GM23248 (cell line): ENCODE measurements at regions not wholly inside any gene's neighbourhood (a gene's known extent, or its start where the extent isn't known, plus 50 kb on each side); places are given as distances from the start of the nearest gene placed in this dataset.
A peak's percentile ranks its signal among the peaks of the same experiment; 100 is the strongest.

Experiments
- DNase-seq: peaks from one replicate; pipeline ENCODE4 v3.0.0-alpha.2; 2015
- H2AFZ ChIP-seq: fragments of 200-600 bp; sonication (generic); 2 replicates; pipeline ENCODE4 v1.6.1; 2016; ENCODE audit warnings: antibody characterized with exemption
- H3F3A ChIP-seq: fragments of 200-600 bp; sonication (generic); 2 replicates; pipeline ENCODE4 v1.6.1; 2016; ENCODE audit warnings: mild to moderate bottlenecking, antibody characterized with exemption, mixed run types; ENCODE audit not compliant: insufficient read depth
- H3K27ac ChIP-seq: fragments of 200-600 bp; sonication (generic); 2 replicates; pipeline ENCODE4 v1.5.1; 2016; ENCODE audit warnings: mild to moderate bottlenecking
- H3K27me3 ChIP-seq: fragments of 200-600 bp; sonication (generic); replicated peaks from 2 replicates; pipeline ENCODE4 v1.6.1; 2016; ENCODE audit warnings: mild to moderate bottlenecking; ENCODE audit not compliant: insufficient read depth
- H3K36me3 ChIP-seq: fragments of 200-600 bp; sonication (generic); 2 replicates; pipeline ENCODE4 v1.6.1; 2016; ENCODE audit warnings: low read depth, mild to moderate bottlenecking
- H3K4me1 ChIP-seq: fragments of 200-600 bp; sonication (generic); 2 replicates; pipeline ENCODE4 v1.6.1; 2016; ENCODE audit warnings: mild to moderate bottlenecking; ENCODE audit not compliant: insufficient read depth
- H3K4me2 ChIP-seq: fragments of 200-600 bp; sonication (generic); one replicate; pipeline ENCODE4 v1.6.1; 2016; ENCODE audit warnings: mild to moderate bottlenecking; ENCODE audit not compliant: unreplicated experiment
- H3K4me3 ChIP-seq: fragments of 200-600 bp; sonication (generic); 2 replicates; pipeline ENCODE4 v1.5.1; 2016; ENCODE audit warnings: mild to moderate bottlenecking
- H3K79me2 ChIP-seq: fragments of 200-600 bp; sonication (generic); 2 replicates; pipeline ENCODE4 v1.6.1; 2016; ENCODE audit warnings: mild to moderate bottlenecking; ENCODE audit not compliant: insufficient read depth
- H3K9ac ChIP-seq: fragments of 200-600 bp; sonication (generic); 2 replicates; pipeline ENCODE4 v1.6.1; 2016; ENCODE audit warnings: mild to moderate bottlenecking
- H3K9me2 ChIP-seq: fragments of 200-600 bp; sonication (generic); 2 replicates; pipeline ENCODE4 v1.6.1; 2016; ENCODE audit warnings: mixed run types, mild to moderate bottlenecking, moderate library complexity; ENCODE audit not compliant: insufficient read depth
- H3K9me3 ChIP-seq: fragments of 200-600 bp; sonication (generic); one replicate; pipeline ENCODE4 v1.6.1; 2017; ENCODE audit warnings: low read depth
- H4K20me1 ChIP-seq: fragments of 200-600 bp; sonication (generic); 2 replicates; pipeline ENCODE4 v1.6.0; 2016; ENCODE audit not compliant: insufficient read depth
- EZH2 ChIP-seq: fragments of 200-600 bp; sonication (generic); IDR thresholded peaks from 2 replicates; pipeline ENCODE4 v1.6.1; 2018; ENCODE audit warnings: antibody characterized with exemption, mild to moderate bottlenecking; ENCODE audit not compliant: insufficient read depth, poor library complexity, severe bottlenecking
- EZH2phosphoT487 ChIP-seq: fragments of 200-600 bp; sonication (generic); IDR thresholded peaks from 2 replicates; pipeline ENCODE4 v1.6.1; 2018; ENCODE audit warnings: antibody characterized with exemption, moderate library complexity, mild to moderate bottlenecking, low read depth; ENCODE audit not compliant: insufficient read depth
- WGBS, 2 experiments: methylation state at CpG; one replicate each; pipeline ENCODE4 v1.1.6; 2015 to 2017; ENCODE audit warnings: low lambda C conversion rate in 2 of 2, low coverage in 1 of 2; ENCODE audit errors: missing lambda C conversion rate in 2 of 2; 5-methylcytosine and 5-hydroxymethylcytosine counted together
- in situ Hi-C: fragments of 300-500 bp; cut with MboI; formaldehyde crosslinking; loops from 2 replicates; pipeline ENCODE4 v1.15.0; 2020

DNA sequence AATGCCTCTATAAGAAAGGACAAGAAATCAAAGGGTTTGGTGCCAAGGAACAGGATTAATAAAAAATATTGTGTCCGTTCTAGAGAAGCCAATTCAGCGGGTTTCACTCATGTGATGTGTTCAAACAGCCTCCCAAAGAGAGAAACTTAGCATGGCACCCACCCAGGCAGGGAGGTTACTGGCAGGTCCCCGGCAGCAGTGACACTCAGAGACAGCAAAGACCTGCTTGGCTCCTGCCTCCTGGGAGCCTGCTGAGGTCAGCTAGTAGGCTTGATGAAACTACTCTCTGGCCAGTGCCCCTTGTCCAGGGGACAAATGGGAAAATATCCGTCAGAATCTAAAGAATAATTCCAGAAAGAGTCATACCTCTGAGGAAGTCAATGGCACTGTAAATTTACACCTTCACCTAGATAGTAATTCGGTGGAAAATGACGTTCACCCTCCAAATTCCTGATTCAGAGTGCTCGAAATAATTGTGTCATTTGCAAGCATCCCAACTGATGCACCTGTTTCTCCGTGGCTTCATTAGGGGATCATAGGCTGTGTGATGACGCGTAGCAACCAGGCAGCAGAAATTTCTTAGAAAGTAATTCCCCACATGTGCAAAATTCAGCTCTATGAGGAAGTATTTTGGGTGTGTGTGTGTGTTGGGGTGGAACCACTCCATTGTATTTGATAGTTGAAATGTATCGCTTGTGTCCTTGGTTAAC lies 481.5 kb upstream of the ZFHX3 start:
- Histone ChIP-seq H3K36me3 (no peaks in the 10 kb centered on the region), H3K27me3 (no peaks in the 10 kb centered on the region), H3K27ac (no peak overlapping the region), H3K4me2 (no peak overlapping the region), H3K79me2 (no peaks in the 10 kb centered on the region), H3K9me2 (no peaks in the 10 kb centered on the region), H3F3A (no peaks in the 10 kb centered on the region), H2AFZ (no peak overlapping the region), H3K9me3 (no peaks in the 10 kb centered on the region), H3K4me3 (no peak overlapping the region), H3K9ac (no peak overlapping the region), H3K4me1 (no peaks in the 10 kb centered on the region), H4K20me1 (no peaks in the 10 kb centered on the region)
- TF ChIP-seq EZH2phosphoT487 (no peak), EZH2 (no peak)
- 33 to 41% methylated on average over 11 of the region's 11 CpGs for WGBS, 2 experiments
- in situ Hi-C loops = no loop called here
- no peak for DNase-seq

DNA sequence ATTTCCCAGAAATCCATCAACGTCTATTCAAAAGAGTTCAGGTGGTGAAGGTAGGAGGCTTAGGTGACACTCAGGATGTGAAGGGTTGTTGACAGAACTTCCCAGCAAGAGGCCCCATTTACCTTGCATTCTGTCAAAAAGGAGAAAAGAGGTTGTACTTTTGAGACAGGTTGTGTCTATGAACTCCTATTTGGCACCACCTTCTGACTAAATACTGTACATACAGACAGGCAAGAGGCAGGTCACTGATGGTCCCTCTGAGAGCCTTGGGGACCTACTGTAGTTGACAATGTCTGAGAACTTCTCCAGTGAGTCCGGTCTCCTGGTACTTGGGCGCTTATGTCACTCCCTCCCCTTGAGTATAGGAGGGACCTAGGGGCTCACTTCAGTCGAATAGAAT lies 479.3 kb upstream of the ZFHX3 start:
- Histone ChIP-seq H3K36me3 (no peaks in the 10 kb centered on the region), H3K9me3 (no peaks in the 10 kb centered on the region), H3K4me2 (no peak overlapping the region), H3K9ac (no peak overlapping the region), H3K4me1 (no peaks in the 10 kb centered on the region), H2AFZ (no peak overlapping the region), H3K27ac (no peak overlapping the region), H3K27me3 (no peaks in the 10 kb centered on the region), H4K20me1 (no peaks in the 10 kb centered on the region), H3K9me2 (no peaks in the 10 kb centered on the region), H3K79me2 (no peaks in the 10 kb centered on the region), H3K4me3 (no peak overlapping the region), H3F3A (no peaks in the 10 kb centered on the region)
- 21 to 24% methylated on average over 4 of the region's 4 CpGs for WGBS, 2 experiments
- DNase-seq = peak; percentile 4
- in situ Hi-C loops = no loop called here
- TF ChIP-seq EZH2phosphoT487 = no peak

DNA sequence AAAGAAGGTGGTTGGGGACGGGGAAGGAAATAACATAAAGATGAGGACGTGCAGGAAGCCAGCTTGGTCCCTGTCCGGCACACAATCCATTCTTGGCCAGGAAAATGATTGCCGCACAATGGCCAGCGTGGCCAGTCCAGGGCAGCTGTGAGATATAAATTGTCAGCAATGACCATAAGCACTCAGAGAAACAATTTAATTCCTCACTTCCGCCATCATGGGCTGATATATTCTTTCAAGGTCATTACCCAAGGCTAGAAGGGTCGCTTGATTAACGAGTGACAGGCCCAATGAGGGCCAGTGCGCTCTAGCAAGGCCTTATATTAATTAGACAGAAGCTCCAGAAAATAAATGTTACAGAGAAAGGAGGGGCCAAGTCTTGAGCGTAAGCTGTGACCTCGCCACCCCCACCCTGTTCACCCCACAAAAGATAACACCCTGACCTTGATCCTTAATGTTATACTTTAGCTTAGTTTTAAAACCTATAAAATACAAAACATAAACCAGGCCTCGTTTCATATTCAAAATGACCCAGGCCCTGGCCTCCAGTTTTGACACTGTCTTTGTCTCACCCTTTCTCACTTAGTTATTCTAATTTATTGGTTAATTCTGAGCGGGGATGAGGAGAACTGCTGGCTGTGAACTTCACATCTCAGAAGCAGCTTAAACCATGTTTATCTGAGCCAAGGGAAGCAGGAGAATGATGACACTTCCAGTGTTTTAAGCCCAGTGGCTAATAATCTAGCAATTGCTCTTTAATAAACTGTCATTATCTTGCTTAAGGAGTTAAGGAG lies 478.3 kb upstream of the ZFHX3 start:
- H3K9me3 ChIP-seq = no peaks in the 10 kb centered on the region
- no peaks in the 10 kb centered on the region for H3F3A ChIP-seq
- no peaks in the 10 kb centered on the region for H4K20me1 ChIP-seq
- no peaks in the 10 kb centered on the region for H3K9me2 ChIP-seq
- H3K36me3 ChIP-seq = no peaks in the 10 kb centered on the region
- no peak overlapping the region for H3K9ac ChIP-seq
- no peaks in the 10 kb centered on the region for H3K4me1 ChIP-seq
- H2AFZ ChIP-seq = no peak overlapping the region
- WGBS, 2 experiments = 35 to 36% methylated on average over 13 of the region's 13 CpGs
- H3K4me3 ChIP-seq = no peak overlapping the region
- no peak overlapping the region for H3K27ac ChIP-seq
- no peaks in the 10 kb centered on the region for H3K27me3 ChIP-seq
- no peak overlapping the region for H3K4me2 ChIP-seq
- TF ChIP-seq EZH2 (no peak), EZH2phosphoT487 (no peak)
- DNase-seq = no peak
- H3K79me2 ChIP-seq = no peaks in the 10 kb centered on the region
- in situ Hi-C loops = no loop called here

DNA sequence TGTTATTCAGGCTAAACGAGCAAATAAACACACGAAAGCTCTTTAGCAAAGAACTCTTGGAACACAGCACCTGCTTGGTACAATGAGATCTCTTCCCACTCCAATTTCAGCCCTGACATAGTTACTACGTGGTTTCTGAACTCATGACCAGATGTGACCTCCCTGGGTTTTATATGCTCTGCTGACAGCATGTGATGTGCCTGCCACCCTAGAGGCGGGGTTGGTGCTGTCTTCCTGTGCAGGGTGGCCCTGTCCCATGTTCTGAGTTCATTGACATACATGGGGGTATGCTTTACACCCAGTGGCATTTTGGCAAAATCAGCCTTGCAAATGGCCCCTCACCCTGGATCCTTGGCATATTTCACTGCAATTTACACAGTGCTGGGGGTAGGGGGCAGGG lies 475.3 kb upstream of the ZFHX3 start:
- H3F3A ChIP-seq = no peaks in the 10 kb centered on the region
- 10 to 16% methylated on average over 4 of the region's 4 CpGs for WGBS, 2 experiments
- H3K27ac ChIP-seq = no peak overlapping the region
- H3K9me2 ChIP-seq = no peaks in the 10 kb centered on the region
- H3K9ac ChIP-seq = no peak overlapping the region
- TF ChIP-seq EZH2 (no peak), EZH2phosphoT487 (no peak)
- in situ Hi-C loops = no loop called here
- no peaks in the 10 kb centered on the region for H3K79me2 ChIP-seq
- H4K20me1 ChIP-seq = no peaks in the 10 kb centered on the region
- H3K9me3 ChIP-seq = no peaks in the 10 kb centered on the region
- H3K27me3 ChIP-seq = no peaks in the 10 kb centered on the region
- no peak for DNase-seq
- H3K4me3 ChIP-seq = no peak overlapping the region
- H3K36me3 ChIP-seq = no peaks in the 10 kb centered on the region
- H2AFZ ChIP-seq = no peak overlapping the region
- no peak overlapping the region for H3K4me2 ChIP-seq
- no peaks in the 10 kb centered on the region for H3K4me1 ChIP-seq
